PC-3 (cell line): ENCODE measurements at regions not wholly inside any gene's neighbourhood (a gene's known extent, or its start where the extent isn't known, plus 50 kb on each side); places are given as distances from the start of the nearest gene placed in this dataset.

Source experiments
- ATAC-seq: fragments of 200-7000 bp; cut with Tn5 transposase; 2 replicates; pipeline ENCODE4 v1.9.1; 2020; ENCODE audit warnings: mild to moderate bottlenecking, moderate library complexity
- BruUV-seq: library from RNA; stranded (reverse); fragments of 400-500 nt; replicated peaks from 2 replicates; lab custom pipeline; 2021; lab: Mats Ljungman, UMichigan
- CTCF ChIA-PET: fragments of 300-600 bp; sonication (Branson Sonifier 250); formaldehyde crosslinking; loops from one replicate; lab custom pipeline; 2022; ENCODE audit warnings: antibody characterized with exemption; lab: Charles Lee
- POLR2A ChIA-PET: fragments of 300-600 bp; sonication (Branson Sonifier 250); formaldehyde crosslinking; loops from one replicate; lab custom pipeline; 2022; ENCODE audit warnings: antibody characterized with exemption; ENCODE audit not compliant: unreplicated experiment; lab: Charles Lee
- DNase-seq: peaks from one replicate; pipeline ENCODE4 v3.0.0-alpha.2; 2015
- H2AFZ ChIP-seq: fragments of 300-600 bp; sonication (generic); 2 replicates; pipeline ENCODE4 v1.6.0; 2016; ENCODE audit warnings: antibody characterized with exemption, low read length
- H3F3A ChIP-seq: fragments of 300-600 bp; sonication (generic); one replicate; pipeline ENCODE4 v1.6.0; 2017; ENCODE audit warnings: antibody characterized with exemption, low read length, control low read depth, mild to moderate bottlenecking; ENCODE audit not compliant: unreplicated experiment
- H3K27ac ChIP-seq: fragments of 300-600 bp; sonication (generic); 2 replicates; pipeline ENCODE4 v1.5.1; 2016; ENCODE audit warnings: mild to moderate bottlenecking, low read length
- H3K27me3 ChIP-seq: fragments of 300-600 bp; sonication (generic); 2 replicates; pipeline ENCODE4 v1.6.1; 2016; ENCODE audit warnings: low read length, mixed read lengths
- H3K36me3 ChIP-seq: fragments of 300-600 bp; sonication (generic); 2 replicates; pipeline ENCODE4 v1.6.1; 2016; ENCODE audit warnings: low read depth, mixed run types, low read length, mixed read lengths
- H3K4me1 ChIP-seq: fragments of 300-600 bp; sonication (generic); 2 replicates; pipeline ENCODE4 v1.5.1; 2016; ENCODE audit warnings: low read length; ENCODE audit not compliant: insufficient read depth
- H3K4me2 ChIP-seq: fragments of 300-600 bp; sonication (generic); 2 replicates; pipeline ENCODE4 v1.6.0; 2016; ENCODE audit warnings: low read length
- H3K4me3 ChIP-seq: fragments of 300-600 bp; sonication (generic); 2 replicates; pipeline ENCODE4 v1.5.1; 2016; ENCODE audit warnings: mild to moderate bottlenecking, low read length, mixed read lengths
- H3K79me2 ChIP-seq: fragments of 300-600 bp; sonication (generic); 2 replicates; pipeline ENCODE4 v1.6.1; 2017; ENCODE audit warnings: low read length, mixed read lengths
- H3K9ac ChIP-seq: fragments of 300-600 bp; sonication (generic); 2 replicates; pipeline ENCODE4 v1.6.0; 2016; ENCODE audit warnings: mild to moderate bottlenecking, low read length
- H3K9me2 ChIP-seq: fragments of 300-600 bp; sonication (generic); replicated peaks from 2 replicates; pipeline ENCODE4 v1.6.1; 2016; ENCODE audit warnings: mixed run types, low read length, mixed read lengths
- H3K9me3 ChIP-seq: fragments of 300-600 bp; sonication (generic); 2 replicates; pipeline ENCODE4 v1.6.1; 2016; ENCODE audit warnings: low read length, mixed read lengths
- H4K20me1 ChIP-seq: fragments of 300-600 bp; sonication (generic); 2 replicates; pipeline ENCODE4 v1.6.1; 2016; ENCODE audit warnings: low read length, mixed read lengths
- CTCF ChIP-seq: fragments of 300-600 bp; sonication (generic); conservative IDR thresholded peaks from 2 replicates; pipeline ENCODE4 v1.5.1; 2017; ENCODE audit warnings: antibody characterized with exemption, low read depth, mild to moderate bottlenecking, low read length
- EZH2 ChIP-seq: fragments of 300-600 bp; sonication (generic); IDR thresholded peaks from one replicate; pipeline ENCODE4 v1.6.1; 2017; ENCODE audit warnings: antibody characterized with exemption, mild to moderate bottlenecking, low read length; ENCODE audit not compliant: unreplicated experiment
- EZH2phosphoT487 ChIP-seq: fragments of 300-600 bp; sonication (generic); IDR thresholded peaks from 2 replicates; pipeline ENCODE4 v1.6.1; 2018; ENCODE audit warnings: mild to moderate bottlenecking, antibody characterized with exemption, low read length, borderline replicate concordance
- intact Hi-C: fragments of 100-400 bp; cut with micrococcal nuclease; formaldehyde crosslinking; loops from 2 replicates; pipeline ENCODE4 v1.9.0; 2023

- CTCF ChIA-PET = no interaction called here
- Histone ChIP-seq H3K9me2 (no peaks in the 10 kb centered on the region), H3K36me3 (no peaks in the 10 kb centered on the region), H3F3A (no peaks in the 10 kb centered on the region), H3K79me2 (no peaks in the 10 kb centered on the region), H4K20me1 (no peaks in the 10 kb centered on the region), H3K9me3 (no peaks in the 10 kb centered on the region), H3K4me2 (no peak overlapping the region), H3K27ac (no peak overlapping the region), H2AFZ (no peak overlapping the region), H3K4me3 (no peak overlapping the region), H3K4me1 (no peaks in the 10 kb centered on the region), H3K9ac (no peak overlapping the region), H3K27me3 (no peaks in the 10 kb centered on the region)
- ATAC-seq = no peak
- POLR2A ChIA-PET = no interaction called here
- intact Hi-C loops = no loop called here
- no TSS peak for BruUV-seq
- no peak for TF ChIP-seq EZH2phosphoT487
- no peak for TF ChIP-seq EZH2
- no peak for DNase-seq
These were observed 294.7 kb downstream of the ZSWIM6 start for GRCh38 chr5:61626639-61627282.

DNA sequence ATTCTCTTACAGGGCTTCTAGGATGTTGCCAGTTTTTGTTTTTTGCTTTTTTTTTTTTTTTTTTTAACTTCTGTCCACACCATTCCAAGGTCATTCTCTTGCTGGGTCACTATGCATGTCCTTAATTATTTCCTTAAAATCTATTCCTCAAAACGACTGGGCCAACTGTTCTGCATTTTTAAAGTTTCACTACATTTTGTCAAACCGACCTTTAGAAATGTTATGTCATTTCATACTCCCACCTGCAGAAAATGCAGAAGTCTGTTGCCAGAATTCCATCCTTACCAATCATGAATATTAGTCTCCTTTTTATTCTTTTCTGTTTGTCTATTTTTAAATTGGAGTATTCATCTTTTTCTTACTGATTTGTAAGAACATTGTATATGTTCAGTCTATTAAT lies 295.5 kb downstream of the ZSWIM6 start:
- Histone ChIP-seq H2AFZ (no peak overlapping the region), H3K4me1 (no peaks in the 10 kb centered on the region), H3K4me2 (no peak overlapping the region), H3K9me2 (no peaks in the 10 kb centered on the region), H3K9me3 (no peaks in the 10 kb centered on the region), H4K20me1 (no peaks in the 10 kb centered on the region), H3K27me3 (no peaks in the 10 kb centered on the region), H3K27ac (no peak overlapping the region), H3K79me2 (no peaks in the 10 kb centered on the region), H3K36me3 (no peaks in the 10 kb centered on the region), H3K4me3 (no peak overlapping the region), H3F3A (no peaks in the 10 kb centered on the region), H3K9ac (no peak overlapping the region)
- TF ChIP-seq EZH2phosphoT487 = no peak
- no peak for TF ChIP-seq EZH2
- TF ChIP-seq CTCF = no peak
- ATAC-seq (no peak), DNase-seq (no peak)
- ChIA-PET POLR2A (no interaction called here), CTCF (no interaction called here)
- intact Hi-C loops = no loop called here
- BruUV-seq = no TSS peak

DNA sequence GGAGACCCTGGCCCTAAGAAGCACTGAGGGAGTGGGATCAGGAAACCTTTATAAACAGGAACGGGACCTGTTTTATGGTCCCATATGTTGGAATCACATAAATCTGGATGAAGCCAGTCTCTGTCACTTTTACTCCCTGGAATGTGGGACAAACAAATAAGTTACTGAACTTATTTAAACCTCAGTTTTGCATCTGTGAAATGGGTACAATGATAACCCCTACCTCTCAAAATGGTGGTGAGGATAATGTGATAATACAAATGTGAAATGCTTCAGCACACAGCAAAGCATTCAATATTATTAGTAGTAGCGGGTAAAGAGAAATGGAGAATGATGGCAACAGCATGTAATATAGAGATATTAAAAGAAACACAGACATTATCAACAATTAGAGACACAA lies 298.9 kb downstream of the ZSWIM6 start:
- Histone ChIP-seq H3K36me3 (no peaks in the 10 kb centered on the region), H3K9ac (no peak overlapping the region), H3K27ac (no peak overlapping the region), H3K27me3 (no peaks in the 10 kb centered on the region), H2AFZ (no peak overlapping the region), H3K4me1 (no peaks in the 10 kb centered on the region), H3K4me3 (no peak overlapping the region), H3K4me2 (no peak overlapping the region), H3F3A (no peaks in the 10 kb centered on the region), H3K9me3 (no peaks in the 10 kb centered on the region), H3K9me2 (no peaks in the 10 kb centered on the region), H3K79me2 (no peaks in the 10 kb centered on the region), H4K20me1 (no peaks in the 10 kb centered on the region)
- BruUV-seq = no TSS peak
- TF ChIP-seq EZH2 = no peak
- no peak for TF ChIP-seq CTCF
- TF ChIP-seq EZH2phosphoT487 = no peak
- POLR2A ChIA-PET = no interaction called here
- CTCF ChIA-PET = no interaction called here
- intact Hi-C loops = no loop called here
- ATAC-seq = no peak
- DNase-seq = no peak
